Activated T-cell treated with anti-CD3 and anti-CD28 coated beads, Interleukin-2, amount 50 U/mL, for 4 hours (primary cell): ENCODE measurements at regions not wholly inside any gene's neighbourhood (a gene's known extent, or its start where the extent isn't known, plus 50 kb on each side); places are given as distances from the start of the nearest gene placed in this dataset.

Source experiments
- ATAC-seq, 2 donors: fragments of 200-7000 bp; cut with Tn5 transposase; one replicate each; pipeline ENCODE4 v1.10.0; 2021
- DNase-seq: peaks from one replicate; pipeline ENCODE4 v3.0.0-alpha.2; 2020
- H3K27me3 Mint-ChIP-seq: one replicate; pipeline ENCODE4 v1.8.0; 2021; ENCODE audit warnings: low read depth, mixed read lengths
- H3K36me3 Mint-ChIP-seq: one replicate; pipeline ENCODE4 v1.8.0; 2022; ENCODE audit warnings: mixed read lengths; ENCODE audit not compliant: insufficient read depth
- H3K4me1 Mint-ChIP-seq: one replicate; pipeline ENCODE4 v1.8.0; 2021; ENCODE audit warnings: low read depth, mixed read lengths
- H3K4me3 Mint-ChIP-seq: one replicate; pipeline ENCODE4 v1.8.0; 2021; ENCODE audit warnings: mild to moderate bottlenecking, moderate library complexity, mixed read lengths
- H3K9me3 Mint-ChIP-seq: one replicate; pipeline ENCODE4 v1.8.0; 2021; ENCODE audit warnings: mixed read lengths

DNA sequence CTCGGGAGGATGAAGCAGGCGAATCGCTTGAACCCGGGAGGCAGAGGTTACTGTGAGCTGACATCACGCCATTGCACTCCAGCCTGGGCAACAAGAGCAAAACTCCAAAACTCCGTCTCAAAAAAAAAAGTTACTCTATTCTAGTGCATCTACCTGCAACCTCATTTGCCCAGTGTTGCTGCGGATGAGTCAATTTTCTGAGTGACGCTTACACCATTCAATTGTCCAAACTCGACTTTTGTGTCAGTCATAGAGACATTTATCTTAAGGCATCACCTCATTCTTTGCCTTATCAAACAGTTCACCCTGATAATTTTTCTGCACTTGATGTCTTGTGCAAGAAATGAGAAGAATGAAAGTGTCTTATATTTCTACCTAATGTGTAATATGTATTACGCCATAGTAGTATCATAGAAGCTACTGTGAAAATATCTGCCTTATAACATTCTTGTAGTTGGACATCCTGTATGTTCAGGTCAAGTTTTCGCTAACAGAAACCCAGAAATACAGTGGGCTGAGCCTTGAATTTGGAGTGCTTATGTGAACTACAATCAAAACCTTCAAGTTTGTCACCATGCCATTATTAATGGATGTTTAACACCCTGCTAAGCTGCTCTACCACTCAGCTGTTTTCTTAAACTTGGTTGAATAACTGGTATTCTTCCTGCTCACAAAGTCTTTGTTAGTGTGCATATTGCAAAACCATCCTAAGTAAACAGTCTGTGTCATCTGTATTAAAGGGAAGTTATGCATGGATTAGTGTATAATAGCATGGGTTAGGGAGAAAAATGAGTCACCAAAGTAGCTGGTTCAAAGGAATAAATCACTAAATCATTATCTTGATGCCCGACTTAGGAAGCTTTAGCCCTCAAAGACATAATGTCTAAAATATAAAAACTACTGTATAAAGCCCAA is 531.0 kb upstream of the NR2F2 start:
- Mint-ChIP-seq H3K36me3 (no peaks in the 10 kb centered on the region), H3K27me3 (no peaks in the 10 kb centered on the region), H3K4me3 (no peak overlapping the region), H3K9me3 (no peaks in the 10 kb centered on the region), H3K4me1 (peaks cover 14% of the 10 kb centered on the region)
- DNase-seq (no peak), ATAC-seq (no peak)

DNA sequence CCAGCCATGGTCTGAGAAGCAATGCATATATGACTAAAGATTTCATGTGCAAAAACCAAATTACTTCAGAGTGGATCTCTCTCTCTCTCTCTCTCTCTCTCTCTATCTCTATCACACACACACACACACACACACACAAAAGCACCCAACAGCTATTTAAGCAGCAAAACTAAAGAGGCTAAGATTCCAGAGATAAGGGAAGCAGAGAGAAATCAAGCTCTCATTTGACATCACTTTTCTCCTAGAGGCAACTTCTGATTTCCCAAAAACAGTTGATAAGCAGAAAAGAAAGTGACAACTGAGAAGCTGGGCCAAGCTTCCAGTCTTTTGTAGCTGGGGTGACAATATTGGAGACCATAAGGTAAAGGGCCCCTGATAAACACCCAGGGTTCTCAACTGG is 526.0 kb upstream of the NR2F2 start:
- ATAC-seq (no peak), DNase-seq (no peak)
- H3K4me3 Mint-ChIP-seq, result no peak overlapping the region
- peaks cover 7% of the 10 kb centered on the region for H3K9me3 Mint-ChIP-seq
- H3K27me3 Mint-ChIP-seq, result no peaks in the 10 kb centered on the region
- no peaks in the 10 kb centered on the region for H3K36me3 Mint-ChIP-seq
- H3K4me1 Mint-ChIP-seq, result peaks cover 14% of the 10 kb centered on the region

DNA sequence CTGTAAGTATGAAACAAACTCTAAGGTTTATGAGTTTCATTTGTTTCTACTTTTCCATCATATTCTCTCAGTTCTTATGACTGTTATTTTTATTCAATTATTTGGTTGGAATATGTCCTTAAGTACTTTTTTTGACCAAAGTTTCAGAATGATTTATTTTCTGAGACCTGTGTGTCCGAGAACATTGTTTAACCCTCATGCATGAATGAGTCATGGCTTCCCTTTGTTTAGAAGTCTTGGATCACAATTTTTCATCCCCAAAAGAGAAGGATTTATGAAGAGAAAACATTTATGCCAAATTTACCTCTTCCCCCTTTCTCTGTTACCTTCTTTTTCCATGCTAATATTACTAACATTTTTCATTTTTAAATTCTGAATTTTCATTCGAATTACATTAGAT is 518.0 kb upstream of the NR2F2 start:
- no peak for ATAC-seq
- Mint-ChIP-seq H3K36me3 (no peaks in the 10 kb centered on the region), H3K4me1 (no peaks in the 10 kb centered on the region), H3K9me3 (no peaks in the 10 kb centered on the region), H3K4me3 (no peak overlapping the region), H3K27me3 (no peaks in the 10 kb centered on the region)
- DNase-seq, result no peak

DNA sequence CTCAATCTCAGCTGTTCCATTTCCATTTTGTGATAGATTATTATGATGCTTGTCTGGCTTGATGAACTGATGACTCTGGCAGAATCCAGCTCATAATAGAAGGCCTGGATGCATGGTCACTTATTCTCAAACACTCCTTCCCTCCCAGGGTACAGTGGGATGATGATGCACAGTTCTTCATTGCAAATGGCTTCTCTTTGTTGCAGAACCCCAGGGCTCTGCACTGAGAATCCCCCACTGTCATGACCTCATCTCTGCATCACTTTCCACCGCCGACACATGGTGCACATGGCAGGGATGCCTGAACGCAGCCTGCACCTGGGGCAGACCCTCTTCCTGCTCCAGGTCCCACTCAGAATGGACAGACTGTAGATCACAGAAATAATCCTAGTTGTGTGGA is 515.6 kb upstream of the NR2F2 start:
- H3K36me3 Mint-ChIP-seq, result no peaks in the 10 kb centered on the region
- no peaks in the 10 kb centered on the region for H3K27me3 Mint-ChIP-seq
- no peaks in the 10 kb centered on the region for H3K4me1 Mint-ChIP-seq
- H3K4me3 Mint-ChIP-seq, result no peak overlapping the region
- no peaks in the 10 kb centered on the region for H3K9me3 Mint-ChIP-seq
- no peak for ATAC-seq
- DNase-seq, result no peak

DNA sequence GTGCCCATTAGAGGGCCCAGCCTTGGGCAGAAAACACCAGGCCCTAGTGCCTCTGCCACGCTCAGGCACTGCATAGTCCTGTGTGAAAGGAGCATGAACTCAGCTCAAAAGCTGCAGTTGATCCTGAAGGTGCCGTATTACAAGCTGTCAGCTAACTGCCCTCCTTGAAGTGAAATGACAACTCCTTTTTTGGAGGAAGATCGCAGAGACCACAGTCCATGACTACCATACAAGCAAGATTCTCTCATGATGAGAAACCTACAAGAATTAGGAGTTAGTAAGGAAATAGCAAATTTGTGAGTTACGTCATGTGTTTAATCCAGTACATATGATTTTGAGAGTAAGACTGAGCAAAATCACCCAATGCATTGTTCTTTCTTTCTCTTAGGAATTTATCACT is 513.9 kb upstream of the NR2F2 start:
- Mint-ChIP-seq H3K27me3 (no peaks in the 10 kb centered on the region), H3K4me3 (no peak overlapping the region), H3K36me3 (no peaks in the 10 kb centered on the region), H3K4me1 (no peaks in the 10 kb centered on the region), H3K9me3 (no peaks in the 10 kb centered on the region)
- no peak for ATAC-seq
- DNase-seq, result no peak

DNA sequence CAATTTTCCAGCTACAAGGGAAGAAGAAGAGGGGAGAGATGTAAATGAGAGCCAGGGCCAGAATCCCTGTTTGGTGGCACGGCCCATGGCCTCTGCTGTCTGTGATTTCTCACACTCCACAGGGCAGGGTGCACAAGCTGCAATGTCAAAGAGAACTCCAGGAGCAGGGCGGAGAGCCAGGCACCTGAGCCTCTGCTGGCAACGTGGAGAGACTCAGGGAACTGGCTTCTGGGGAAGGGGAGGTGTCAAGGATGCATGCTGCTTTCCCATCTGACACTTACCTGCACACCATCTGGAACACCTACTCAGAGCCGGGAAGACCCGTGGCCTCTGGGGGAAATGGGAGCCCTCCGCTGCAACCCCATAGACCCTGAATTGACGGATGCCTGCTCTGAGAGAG is 507.5 kb upstream of the NR2F2 start:
- ATAC-seq (no peak), DNase-seq (no peak)
- no peak overlapping the region for H3K4me3 Mint-ChIP-seq
- no peaks in the 10 kb centered on the region for H3K36me3 Mint-ChIP-seq
- no peaks in the 10 kb centered on the region for H3K27me3 Mint-ChIP-seq
- H3K9me3 Mint-ChIP-seq, result no peaks in the 10 kb centered on the region
- H3K4me1 Mint-ChIP-seq, result peaks cover 3% of the 10 kb centered on the region

GRCh38 chr15:95825208-95825607 is 505.3 kb upstream of the NR2F2 start:
- no peak overlapping the region for H3K4me3 Mint-ChIP-seq
- ATAC-seq (no peak), DNase-seq (no peak)
- no peaks in the 10 kb centered on the region for H3K9me3 Mint-ChIP-seq
- no peaks in the 10 kb centered on the region for H3K27me3 Mint-ChIP-seq
- peaks cover 3% of the 10 kb centered on the region for H3K4me1 Mint-ChIP-seq
- no peaks in the 10 kb centered on the region for H3K36me3 Mint-ChIP-seq

GRCh38 chr15:95825671-95826411 is 504.7 kb upstream of the NR2F2 start:
- Mint-ChIP-seq H3K4me3 (no peak overlapping the region), H3K36me3 (no peaks in the 10 kb centered on the region), H3K27me3 (no peaks in the 10 kb centered on the region), H3K4me1 (peaks cover 3% of the 10 kb centered on the region), H3K9me3 (no peaks in the 10 kb centered on the region)
- DNase-seq, result no peak
- ATAC-seq, result no peak

DNA sequence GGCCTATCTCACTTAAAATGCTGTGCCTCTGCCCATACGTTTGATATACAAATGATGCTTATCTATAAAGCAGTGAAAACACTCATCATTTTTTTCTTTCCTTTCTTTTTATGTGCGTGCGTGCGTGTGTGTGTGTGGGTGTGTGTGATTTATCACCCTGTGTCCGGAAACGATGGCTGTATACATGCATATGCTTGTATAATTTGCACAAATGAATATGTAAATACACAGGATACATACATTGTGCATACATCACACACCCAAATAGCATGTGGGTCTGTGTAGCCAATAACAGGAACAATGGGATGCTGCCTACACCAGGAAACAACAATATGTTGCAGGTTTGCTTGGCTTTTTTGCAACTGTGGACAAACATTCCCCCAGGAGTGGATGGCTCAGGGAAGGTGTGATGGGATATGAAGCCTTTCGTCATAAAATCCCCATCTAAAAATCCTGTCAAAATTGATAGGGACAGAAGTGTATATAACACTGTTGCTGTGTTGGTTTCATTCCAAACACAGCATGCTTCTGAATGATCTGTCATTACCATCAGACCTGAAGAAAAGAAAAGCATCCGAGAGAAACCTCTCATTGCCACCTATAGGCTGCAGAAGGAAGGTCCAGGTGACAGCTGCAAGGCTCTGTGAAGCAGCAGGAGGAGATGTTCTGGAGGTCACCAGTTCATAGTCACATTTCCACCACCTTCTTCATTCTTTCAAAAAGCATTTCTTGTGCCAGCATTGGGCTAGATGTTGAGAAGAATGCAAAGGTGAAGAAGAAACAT is 503.9 kb upstream of the NR2F2 start:
- ATAC-seq (peak in 1 of 2 donors; percentile 35), DNase-seq (no peak)
- Mint-ChIP-seq H3K27me3 (no peaks in the 10 kb centered on the region), H3K4me3 (no peak overlapping the region), H3K36me3 (no peaks in the 10 kb centered on the region), H3K4me1 (peaks cover 3% of the 10 kb centered on the region), H3K9me3 (no peaks in the 10 kb centered on the region)

DNA sequence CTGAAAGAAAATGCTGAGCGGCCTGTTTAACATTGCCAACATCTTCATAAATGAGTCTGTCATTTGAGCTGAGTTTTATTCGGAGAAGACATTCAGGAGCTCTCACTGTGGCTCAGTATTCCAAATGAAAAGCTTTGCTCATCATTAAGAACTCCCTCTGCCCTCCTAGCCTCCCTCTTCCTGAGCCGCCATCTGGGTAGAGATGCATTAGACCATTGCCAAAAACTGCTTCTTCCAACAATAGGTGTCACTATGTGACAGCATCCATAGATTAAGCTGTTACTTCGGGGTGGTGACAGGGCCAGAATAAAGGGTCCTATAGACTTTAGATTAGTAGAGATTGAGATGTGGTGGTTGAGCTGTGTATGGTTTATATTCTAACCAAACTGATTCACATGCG is 501.4 kb upstream of the NR2F2 start:
- H3K27me3 Mint-ChIP-seq, result no peaks in the 10 kb centered on the region
- H3K36me3 Mint-ChIP-seq, result no peaks in the 10 kb centered on the region
- H3K4me1 Mint-ChIP-seq, result peaks cover 3% of the 10 kb centered on the region
- no peak overlapping the region for H3K4me3 Mint-ChIP-seq
- ATAC-seq, result no peak
- no peaks in the 10 kb centered on the region for H3K9me3 Mint-ChIP-seq
- no peak for DNase-seq

DNA sequence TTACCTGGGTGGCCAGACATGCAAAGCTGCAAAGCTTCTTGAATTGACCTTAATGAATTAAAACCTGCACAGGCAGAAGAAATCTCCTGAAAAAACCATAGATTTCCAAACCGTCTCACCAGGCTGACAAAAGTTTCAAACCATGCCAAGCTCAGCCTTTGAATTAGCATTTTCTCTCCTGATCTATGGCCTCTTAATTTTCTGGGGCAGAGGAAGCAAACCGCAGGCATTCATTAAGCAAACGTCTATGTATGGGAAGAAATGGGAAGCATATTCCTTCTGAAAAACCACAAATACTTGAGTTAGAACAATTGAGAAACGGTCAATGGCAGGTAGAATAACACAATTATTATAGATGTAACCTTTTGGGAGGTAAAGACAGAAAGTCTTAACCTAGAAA is 500.2 kb upstream of the NR2F2 start:
- Mint-ChIP-seq H3K4me3 (no peak overlapping the region), H3K4me1 (peaks cover 3% of the 10 kb centered on the region), H3K9me3 (no peaks in the 10 kb centered on the region), H3K36me3 (no peaks in the 10 kb centered on the region), H3K27me3 (no peaks in the 10 kb centered on the region)
- no peak for ATAC-seq
- DNase-seq, result no peak

- no peaks in the 10 kb centered on the region for H3K27me3 Mint-ChIP-seq
- DNase-seq (no peak), ATAC-seq (no peak)
- H3K36me3 Mint-ChIP-seq, result no peaks in the 10 kb centered on the region
- no peaks in the 10 kb centered on the region for H3K9me3 Mint-ChIP-seq
- no peaks in the 10 kb centered on the region for H3K4me1 Mint-ChIP-seq
- H3K4me3 Mint-ChIP-seq, result no peak overlapping the region
Observed at GRCh38 chr15:95832668-95833067, 497.8 kb upstream of the NR2F2 start.

GRCh38 chr15:95834028-95834804 is 496.3 kb upstream of the NR2F2 start:
- no peak overlapping the region for H3K4me3 Mint-ChIP-seq
- DNase-seq, result no peak
- no peaks in the 10 kb centered on the region for H3K9me3 Mint-ChIP-seq
- peaks cover 11% of the 10 kb centered on the region for H3K4me1 Mint-ChIP-seq
- H3K36me3 Mint-ChIP-seq, result no peaks in the 10 kb centered on the region
- no peaks in the 10 kb centered on the region for H3K27me3 Mint-ChIP-seq
- no peak for ATAC-seq

DNA sequence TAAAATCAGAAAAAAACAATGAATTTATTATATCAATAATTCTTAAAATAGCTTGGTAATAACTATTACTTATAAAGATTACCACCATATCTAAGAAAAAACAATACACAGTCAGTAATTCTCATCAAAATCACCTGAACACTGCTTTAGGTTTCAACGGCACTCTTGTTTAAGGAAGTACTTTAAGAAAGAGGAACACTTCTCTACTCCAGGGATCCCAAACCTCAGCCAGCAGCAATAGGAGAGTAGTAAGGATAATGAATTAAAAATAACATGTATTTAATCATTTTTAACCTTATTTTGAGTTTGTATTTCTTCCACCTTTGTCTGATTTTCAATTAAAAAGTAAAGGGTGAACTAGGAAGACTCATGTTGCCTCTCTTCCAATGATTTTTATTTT is 494.0 kb upstream of the NR2F2 start:
- DNase-seq (no peak), ATAC-seq (no peak)
- Mint-ChIP-seq H3K36me3 (no peaks in the 10 kb centered on the region), H3K4me1 (peaks cover 33% of the 10 kb centered on the region), H3K27me3 (no peaks in the 10 kb centered on the region), H3K9me3 (no peaks in the 10 kb centered on the region), H3K4me3 (no peak overlapping the region)
